Activated CD4-positive, alpha-beta T cell treated with anti-CD3 and anti-CD28 coated beads, Interleukin-2, Interleukin-6, amounts not matched to agents 100 ng/mL and 50 ng/mL, durations not matched to agents 16 hours and 8 hours (primary cell): ENCODE measurements at regions not wholly inside any gene's neighbourhood (a gene's known extent, or its start where the extent isn't known, plus 50 kb on each side); places are given as distances from the start of the nearest gene placed in this dataset.
"Not testable (repeated sequence)": the region's sequence is repeated elsewhere in the genome, so short reads cannot be mapped to it uniquely, and the experiment has no call there.

Experiments used
- DNase-seq: peaks from one replicate; pipeline ENCODE4 v3.0.0-alpha.2; 2020

GRCh38 chr7:46091071-46091470 is 170.0 kb upstream of the IGFBP3 start:
- DNase-seq: no peak

- no peak for DNase-seq
These were observed 168.2 kb upstream of the IGFBP3 start for GRCh38 chr7:46089281-46089680.

DNA sequence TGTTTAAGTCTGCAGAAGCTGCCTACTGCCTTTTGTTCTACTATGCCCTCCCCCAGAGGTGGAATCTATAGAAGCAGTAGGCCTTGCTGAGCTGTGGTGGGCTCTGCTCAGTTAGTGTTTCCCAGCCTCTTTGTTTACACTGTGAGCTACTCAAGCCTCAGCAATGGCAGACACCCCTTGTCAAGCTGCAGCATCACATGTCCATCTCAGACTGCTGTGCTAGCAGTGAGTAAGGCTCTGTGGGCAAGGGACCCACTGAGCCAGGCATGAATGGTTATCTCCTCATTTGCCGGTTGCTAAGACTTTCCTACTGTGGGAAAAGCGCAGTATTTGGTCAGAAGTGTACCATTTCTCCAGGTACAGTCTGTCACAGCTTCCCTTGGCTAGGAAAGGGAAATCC is 167.4 kb upstream of the IGFBP3 start:
- DNase-seq: not testable (repeated sequence)

GRCh38 chr7:46080595-46081159 is 159.6 kb upstream of the IGFBP3 start:
- no peak for DNase-seq

DNA sequence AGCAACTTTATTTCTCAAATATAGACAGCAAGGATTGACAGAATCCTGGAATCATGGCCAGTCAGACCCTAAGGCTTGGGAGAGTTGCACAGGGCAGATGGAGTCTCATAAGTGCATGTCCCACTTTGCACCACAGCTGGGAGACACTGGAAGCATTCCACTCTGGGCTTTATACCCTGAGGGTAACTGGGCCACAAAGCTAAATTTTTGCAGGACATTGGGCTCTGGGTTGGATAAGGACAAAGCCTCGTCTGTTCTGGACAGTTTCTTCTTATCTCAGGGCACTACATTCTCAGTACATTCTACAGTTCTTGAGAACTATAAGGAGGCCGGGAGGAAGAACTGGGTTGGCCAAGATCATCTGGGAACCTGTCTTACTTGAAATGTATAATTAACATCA is 158.3 kb upstream of the IGFBP3 start:
- no peak for DNase-seq

- no peak for DNase-seq
These were observed 155.5 kb upstream of the IGFBP3 start for GRCh38 chr7:46076527-46076926.

- no peak for DNase-seq
These were observed 151.7 kb upstream of the IGFBP3 start for GRCh38 chr7:46072722-46073121.

DNA sequence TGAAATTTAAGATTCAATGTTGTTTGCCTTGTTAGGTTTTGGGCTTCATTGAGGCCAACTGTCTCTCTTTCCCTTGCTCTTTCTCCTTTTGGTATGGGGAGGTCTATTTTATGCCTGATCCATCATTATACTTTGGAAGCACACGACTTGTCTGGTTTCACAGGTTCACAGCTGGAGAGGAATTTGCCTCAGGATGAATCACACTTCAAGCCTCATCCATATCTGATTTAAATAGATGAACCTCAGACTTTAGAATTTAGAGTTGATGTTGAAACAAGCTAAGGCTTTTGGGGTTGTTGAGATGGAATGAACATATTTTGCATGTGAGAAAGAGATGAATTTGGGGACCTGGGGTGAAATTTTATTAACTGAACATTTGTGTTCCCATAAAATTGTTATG is 150.5 kb upstream of the IGFBP3 start:
- DNase-seq: no peak

DNA sequence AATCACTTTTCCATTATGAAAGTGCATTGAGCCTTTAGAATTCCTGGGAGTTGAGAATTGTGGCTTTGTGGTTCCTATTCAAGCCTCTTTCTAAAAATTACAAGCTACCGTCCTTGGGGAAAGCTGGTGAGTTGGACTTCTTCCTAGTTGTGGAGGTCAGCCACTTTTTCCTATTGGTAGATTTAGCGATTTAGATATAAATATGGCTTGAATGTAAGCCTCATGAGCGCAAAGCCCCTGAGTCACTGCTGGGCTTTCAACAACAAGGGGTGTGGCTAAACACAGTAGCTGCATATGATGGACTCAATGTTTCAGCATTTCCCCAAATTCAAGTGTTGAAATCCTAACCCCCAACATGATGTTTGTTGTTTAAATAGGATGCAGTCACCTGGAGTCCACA is 150.0 kb upstream of the IGFBP3 start:
- no peak for DNase-seq

GRCh38 chr7:46068159-46068558 is 147.1 kb upstream of the IGFBP3 start:
- DNase-seq: no peak

DNA sequence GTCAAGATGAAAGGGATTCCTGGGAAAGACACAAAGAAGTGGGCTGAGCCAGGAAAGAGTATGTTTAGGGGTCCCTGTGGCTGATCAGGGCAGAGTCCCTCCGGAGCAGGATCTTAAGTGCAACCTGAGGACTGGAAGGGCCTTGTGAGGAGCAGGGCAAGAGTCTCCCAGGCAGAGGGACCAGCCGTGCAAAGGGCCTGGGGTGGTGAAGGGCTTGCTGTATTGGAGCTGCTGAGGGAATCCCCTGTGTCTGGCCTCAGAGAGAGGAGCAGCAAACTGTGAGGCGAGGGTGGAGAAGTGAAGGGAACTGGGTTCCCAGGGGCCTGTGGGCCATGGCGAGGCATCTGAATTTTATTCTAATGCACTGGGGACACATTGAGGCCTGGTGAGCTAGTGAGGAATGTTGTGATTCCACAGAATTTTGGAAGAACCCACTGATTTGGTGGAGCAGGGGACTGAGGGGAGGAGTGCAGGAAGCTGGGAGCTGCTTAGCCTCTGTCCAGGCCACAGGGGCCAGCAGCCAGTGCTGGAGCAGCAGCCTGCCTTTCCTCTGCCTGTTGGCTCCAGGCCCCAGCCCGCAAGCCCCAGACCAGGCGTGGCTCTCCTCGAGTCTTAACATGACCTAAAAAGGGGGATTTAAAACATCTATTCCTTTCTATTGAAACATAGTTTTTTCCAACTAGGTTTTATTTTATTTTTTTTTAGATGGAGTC is 138.4 kb upstream of the IGFBP3 start:
- no peak for DNase-seq

GRCh38 chr7:46058086-46058823 is 137.2 kb upstream of the IGFBP3 start:
- peak; percentile 3 for DNase-seq

DNA sequence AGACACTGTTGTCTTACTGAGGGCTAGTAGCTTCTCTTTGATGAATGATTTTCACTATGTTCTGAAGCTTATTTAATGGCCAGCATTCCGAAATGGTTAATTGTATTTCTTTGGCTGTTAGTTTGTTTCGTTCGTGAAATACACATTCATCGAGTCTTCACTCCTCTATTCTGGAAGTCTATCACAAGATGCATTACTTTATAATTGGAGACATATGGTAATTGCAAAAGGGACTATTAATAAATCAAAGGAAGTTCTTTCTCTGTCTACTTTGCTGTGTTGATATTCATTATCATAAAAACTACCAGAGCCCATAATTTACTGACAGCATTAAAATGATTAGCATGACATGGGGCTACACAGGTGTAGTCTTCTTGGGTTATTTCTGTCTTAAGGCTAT is 133.8 kb upstream of the IGFBP3 start:
- DNase-seq: no peak

GRCh38 chr7:46054272-46054671 is 133.2 kb upstream of the IGFBP3 start:
- DNase-seq: no peak

GRCh38 chr7:46047581-46047980 is 126.5 kb upstream of the IGFBP3 start:
- no peak for DNase-seq

GRCh38 chr7:46043338-46043737 is 122.3 kb upstream of the IGFBP3 start:
- DNase-seq: not testable (repeated sequence)

- not testable (repeated sequence) for DNase-seq
These were observed 118.7 kb upstream of the IGFBP3 start for GRCh38 chr7:46039813-46040212.

- DNase-seq: no peak
These were observed 114.1 kb upstream of the IGFBP3 start for GRCh38 chr7:46035166-46035565.

DNA sequence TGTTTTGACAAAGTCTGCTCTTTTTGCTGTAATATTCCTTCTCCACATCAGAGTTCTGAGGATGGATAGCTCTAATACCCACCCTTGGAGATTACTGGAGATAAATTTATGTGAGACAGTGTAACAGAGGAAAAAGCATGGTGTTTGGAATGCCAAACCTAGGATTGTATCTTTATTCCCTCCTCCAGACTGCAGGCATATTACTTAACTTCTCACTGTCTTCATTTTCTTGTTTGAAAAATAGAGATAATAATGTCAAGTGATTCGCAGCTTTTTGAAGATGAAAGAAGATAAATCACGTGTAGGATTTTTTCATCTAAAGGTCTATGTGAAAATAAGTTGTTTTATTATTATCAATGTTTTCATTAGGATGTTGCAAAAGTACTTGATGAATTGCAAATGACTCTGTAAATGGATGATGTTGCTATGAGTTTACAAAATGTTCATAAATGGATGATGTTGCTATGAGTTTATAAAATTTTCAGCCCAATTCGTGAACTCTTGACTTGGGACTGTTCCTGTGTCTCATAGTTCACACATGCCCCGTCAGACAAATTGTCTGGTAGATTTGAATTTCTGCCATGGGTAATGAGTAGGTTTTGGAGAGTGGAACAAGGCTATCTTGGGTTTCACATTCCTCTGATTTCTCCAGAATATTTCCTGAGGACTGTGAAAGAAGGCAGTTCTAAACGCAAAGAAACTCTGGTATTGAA is 113.1 kb upstream of the IGFBP3 start:
- no peak for DNase-seq

DNA sequence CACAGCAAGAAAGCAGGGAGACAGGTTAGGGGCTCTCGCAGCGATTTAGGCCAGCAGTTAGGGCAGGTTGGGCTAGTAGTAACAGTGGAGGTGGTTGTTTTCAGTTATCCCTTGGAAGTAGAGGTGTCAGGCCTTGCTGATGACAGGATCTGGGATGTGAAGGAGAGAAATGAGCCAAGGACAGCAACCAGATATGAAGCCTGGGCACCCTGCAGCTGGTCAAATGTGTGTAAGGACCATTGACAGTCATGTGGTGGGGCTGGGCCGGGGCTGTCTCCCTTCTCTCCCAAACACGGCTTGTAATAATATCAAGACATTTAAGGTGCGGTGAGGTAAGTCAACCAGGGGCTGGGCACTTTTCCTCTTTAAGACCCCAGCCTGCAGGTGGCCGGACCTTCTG is 112.5 kb upstream of the IGFBP3 start:
- no peak for DNase-seq

DNA sequence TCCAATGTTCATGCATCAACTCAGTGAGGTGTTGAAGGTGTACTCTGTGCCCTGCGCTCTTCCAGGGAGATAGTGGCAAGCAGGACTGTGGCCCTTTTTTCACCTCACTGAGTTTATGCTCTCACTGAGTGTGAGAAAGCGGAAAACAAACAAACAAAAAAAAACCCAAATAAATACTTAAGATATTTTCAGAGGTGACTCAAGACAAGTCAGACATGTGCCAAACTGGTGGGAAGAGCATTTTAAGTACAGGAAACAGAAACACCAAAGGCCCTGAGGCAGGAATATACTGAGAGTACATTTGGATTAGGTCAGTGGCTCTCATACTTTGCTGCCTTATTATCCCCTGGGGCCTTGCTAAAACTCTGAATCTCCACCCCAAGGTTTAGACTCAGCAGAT is 111.9 kb upstream of the IGFBP3 start:
- DNase-seq: no peak

DNA sequence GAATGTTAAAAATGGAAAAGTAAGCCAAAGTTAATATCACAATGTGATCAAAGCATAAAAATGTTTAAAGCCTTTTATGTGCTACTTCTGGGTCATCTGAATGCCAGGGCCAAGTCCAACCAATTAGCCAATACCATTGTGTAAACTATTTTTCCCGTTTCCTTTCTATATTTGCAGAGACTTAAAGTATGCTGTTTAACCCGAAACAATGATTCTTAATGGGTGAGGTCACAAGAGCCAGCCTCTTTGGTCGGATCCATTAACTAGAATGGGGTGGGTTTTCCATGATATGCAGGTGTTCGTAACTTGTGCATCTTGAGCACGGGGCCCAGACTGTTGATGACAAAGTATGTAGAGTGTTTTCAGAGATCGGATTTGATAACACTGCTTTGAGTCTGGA is 111.3 kb upstream of the IGFBP3 start:
- no peak for DNase-seq

DNA sequence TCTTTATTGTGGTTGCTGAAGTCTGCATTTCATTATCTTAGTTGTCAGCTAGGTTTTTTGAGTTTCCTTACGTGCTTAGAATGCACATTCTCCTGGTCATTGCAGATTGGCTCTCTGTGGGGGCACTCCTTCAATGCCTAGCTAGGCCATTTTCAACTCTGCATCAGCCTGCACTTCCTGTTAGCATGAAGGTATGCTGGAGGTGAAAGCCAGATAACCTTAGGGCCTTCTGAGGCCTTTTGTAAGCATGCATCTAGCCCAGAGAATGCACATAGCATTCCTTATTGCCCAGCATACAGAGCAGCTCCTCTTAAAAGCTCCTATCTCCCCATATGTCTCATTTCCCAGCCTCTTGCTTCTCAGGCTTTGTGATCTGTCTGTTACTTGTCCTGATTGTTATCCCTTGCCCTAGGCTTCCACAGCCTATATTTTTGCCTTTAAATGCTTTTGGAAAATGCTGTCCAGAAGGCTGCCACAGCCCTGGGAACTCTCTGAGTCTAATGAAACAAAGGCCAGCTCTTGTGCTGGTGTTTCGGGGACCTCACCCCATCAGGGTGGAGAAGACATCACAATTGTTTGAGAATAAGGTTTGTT is 108.1 kb upstream of the IGFBP3 start:
- DNase-seq: no peak
